H54 (cell line): ENCODE measurements at regions not wholly inside any gene's neighbourhood (a gene's known extent, or its start where the extent isn't known, plus 50 kb on each side); places are given as distances from the start of the nearest gene placed in this dataset.

ENCODE experiments used
- DNase-seq: peaks from one replicate; pipeline ENCODE4 v3.0.0; 2011; ENCODE audit warnings: low spot score, mixed read lengths; ENCODE audit not compliant: insufficient read length
- FAIRE-seq: peaks from 3 replicates; lab custom pipeline; 2011; peaks lifted over from hg19 to GRCh38; lab: Jason Lieb, UNC
- POLR2A ChIP-seq: IDR thresholded peaks from 2 replicates; pipeline ENCODE4 v1.6.1; 2011; ENCODE audit warnings: low read depth, mild to moderate bottlenecking, low read length

GRCh38 chr15:70170096-70170699 lies 72.5 kb upstream of the TLE3 start:
- FAIRE-seq (no peak), DNase-seq (no peak)
- TF ChIP-seq POLR2A, result no peak

DNA sequence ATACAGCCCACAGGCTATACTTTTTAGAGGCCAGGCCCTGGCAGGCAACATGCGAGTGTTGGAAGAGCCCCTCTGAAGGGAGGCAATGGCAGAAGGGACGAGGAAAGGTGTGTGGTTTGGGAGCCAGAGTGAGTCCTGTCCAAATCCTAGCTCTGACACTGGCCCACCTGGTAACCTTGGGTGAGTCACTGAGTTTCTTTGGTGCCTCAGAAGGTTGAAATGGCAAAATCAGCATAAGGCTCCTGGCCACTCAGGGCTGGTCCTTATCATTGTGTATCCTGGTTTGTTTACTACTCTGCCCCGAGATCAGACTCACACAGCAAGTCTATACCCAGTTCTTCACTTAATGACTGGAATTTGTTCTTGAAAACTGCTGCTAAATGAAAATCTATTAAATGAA lies 71.4 kb upstream of the TLE3 start:
- no peak for DNase-seq
- FAIRE-seq, result no peak
- no peak for TF ChIP-seq POLR2A

GRCh38 chr15:70167155-70167554 lies 69.4 kb upstream of the TLE3 start:
- FAIRE-seq (no peak), DNase-seq (no peak)
- TF ChIP-seq POLR2A, result no peak

DNA sequence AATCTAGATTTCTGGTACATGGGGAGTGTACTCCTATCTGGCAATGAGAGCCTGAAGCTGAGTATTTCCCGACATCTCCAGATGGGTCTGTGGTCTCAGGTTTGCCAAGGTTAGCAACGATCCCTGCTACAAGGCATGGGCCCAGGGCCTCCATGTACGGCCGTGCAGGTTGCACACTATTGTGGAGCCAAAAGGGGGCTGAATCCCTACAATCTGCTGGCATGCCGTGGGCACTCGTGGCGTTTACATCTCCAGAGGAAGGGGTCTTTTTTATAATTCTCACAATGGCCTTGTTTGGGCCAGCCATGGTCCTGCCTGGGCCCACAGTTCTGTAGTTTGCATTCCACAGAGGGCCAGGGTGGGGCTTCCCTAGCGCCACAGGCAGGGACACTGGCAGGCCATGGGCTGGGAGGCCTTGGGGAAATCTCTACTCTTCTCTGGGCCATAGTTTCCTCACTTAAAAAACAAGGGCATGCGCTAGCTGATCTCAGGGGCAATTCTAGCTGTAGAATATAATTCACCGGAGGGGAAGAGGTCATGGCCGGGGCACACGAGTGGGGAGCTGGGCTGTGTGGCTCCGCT lies 68.9 kb upstream of the TLE3 start:
- DNase-seq (no peak), FAIRE-seq (no peak)
- TF ChIP-seq POLR2A, result no peak

DNA sequence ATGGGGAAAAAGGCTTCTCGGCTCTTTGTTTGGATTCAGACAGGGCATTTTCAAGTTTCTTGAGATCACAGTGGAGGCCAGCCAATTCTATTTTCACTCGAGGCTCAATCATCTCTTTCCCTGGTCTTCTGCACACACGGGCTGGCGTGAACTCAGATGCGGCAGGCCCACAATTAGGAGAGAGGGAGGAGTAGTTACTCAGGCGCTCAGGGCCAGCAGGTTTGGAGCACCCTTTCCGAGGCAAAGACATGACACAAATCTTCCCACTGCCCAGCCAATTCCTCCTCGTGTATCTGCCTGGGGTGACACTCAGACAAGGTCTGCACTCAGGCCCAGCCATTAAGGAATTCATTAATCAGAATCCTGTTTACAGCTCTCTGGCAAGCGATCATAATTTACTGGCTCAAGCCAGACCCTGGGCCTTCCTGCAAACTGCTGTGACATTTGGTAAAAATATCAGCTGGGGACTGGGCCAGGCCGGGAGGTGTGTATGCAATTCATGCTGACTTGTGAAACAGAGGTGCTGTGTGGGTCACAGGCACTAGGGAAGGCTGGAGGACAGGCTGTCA lies 68.1 kb upstream of the TLE3 start:
- DNase-seq (no peak), FAIRE-seq (no peak)
- TF ChIP-seq POLR2A, result no peak

DNA sequence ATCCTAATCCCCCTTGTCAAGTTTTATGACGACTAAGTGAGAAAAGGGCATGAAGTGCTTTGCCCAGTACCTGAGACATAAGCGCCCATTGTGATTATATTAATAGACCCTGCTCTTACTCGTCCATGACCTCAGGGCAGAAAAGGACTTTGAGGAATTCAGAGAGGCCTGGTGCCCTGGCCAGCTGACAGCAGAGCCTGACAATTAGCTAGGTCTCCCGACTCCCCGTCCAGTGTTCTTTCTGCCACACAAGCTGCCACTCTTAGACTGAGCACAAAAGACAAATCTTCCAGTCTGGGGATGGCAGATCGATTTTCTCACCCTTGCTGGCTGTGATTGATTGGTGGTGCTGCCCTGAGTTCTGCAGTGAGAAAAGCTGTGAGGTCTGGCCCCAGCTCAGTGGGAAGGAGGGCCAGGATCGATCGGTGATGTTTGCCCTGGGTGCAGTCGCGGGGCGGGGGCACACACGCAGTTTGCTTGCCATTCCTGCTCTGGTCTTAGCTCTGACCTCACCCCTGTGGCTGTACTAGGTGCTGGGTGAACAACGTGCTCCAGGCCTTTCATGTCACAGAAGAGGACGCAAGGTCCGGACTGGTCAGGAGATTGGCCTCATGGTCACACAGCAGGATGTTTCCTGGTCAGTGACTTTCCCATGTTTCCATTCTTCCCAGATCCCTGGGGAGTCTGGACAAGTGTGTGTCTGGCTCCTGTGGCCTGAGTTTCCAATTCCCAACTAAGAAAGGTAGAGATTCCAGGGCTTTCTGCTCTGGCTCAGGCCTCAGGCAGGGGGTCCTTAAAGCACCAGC lies 67.4 kb upstream of the TLE3 start:
- TF ChIP-seq POLR2A, result no peak
- DNase-seq (no peak), FAIRE-seq (no peak)

DNA sequence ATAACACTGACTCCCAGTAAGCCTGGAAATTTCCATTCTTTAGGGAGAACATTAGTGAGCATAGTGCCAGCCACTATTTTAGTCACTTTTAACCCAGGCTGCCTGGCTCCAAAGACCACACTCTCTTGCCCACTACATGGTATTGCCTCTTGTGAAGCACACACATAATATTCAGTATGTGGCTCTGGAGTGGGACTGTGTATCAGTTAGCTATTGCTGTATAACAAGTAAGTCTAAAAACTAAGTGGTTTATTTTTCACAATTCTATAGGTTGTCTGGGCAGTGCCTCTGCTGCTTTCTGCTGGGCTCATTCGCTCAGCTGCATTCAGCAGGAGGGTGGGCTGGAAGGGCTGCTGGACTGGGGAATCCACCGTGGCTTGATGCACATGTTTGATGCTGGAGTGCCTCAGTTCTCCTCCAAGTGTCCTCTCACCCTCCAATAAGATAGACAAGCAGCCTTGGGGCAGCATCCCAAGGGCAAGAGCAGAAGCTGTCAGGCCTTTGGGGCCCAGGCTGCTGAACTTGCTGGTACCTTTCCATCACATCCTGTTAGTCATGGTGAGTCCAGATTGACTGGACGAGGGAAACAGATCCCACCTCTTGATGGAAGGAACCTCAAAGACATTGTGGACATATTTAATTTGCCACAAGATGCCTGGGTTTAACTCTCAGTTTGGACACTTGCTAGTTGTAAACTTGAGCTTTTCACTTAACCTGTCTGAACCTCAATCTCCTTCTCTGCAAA lies 66.6 kb upstream of the TLE3 start:
- no peak for TF ChIP-seq POLR2A
- DNase-seq (no peak), FAIRE-seq (no peak)

- TF ChIP-seq POLR2A, result no peak
- DNase-seq (no peak), FAIRE-seq (no peak)
Observed at GRCh38 chr15:70160803-70161565, 63.3 kb upstream of the TLE3 start.

GRCh38 chr15:70160267-70160666 lies 62.5 kb upstream of the TLE3 start:
- no peak for DNase-seq
- FAIRE-seq, result no peak
- TF ChIP-seq POLR2A, result no peak

DNA sequence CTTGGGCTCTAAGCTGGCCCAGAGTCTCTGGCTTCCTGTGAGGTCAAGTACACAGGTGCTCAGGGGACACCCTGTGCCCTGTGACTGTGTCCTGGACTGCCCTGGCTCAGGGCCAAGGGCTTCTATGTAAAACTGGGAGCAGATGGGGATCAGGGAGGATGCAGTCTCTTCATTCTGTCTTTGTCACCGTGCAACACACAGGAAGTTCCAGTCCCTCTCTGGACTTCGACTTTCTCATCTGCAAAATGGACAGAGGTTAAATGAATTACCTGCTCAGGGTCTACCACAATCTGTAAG lies 61.9 kb upstream of the TLE3 start:
- DNase-seq (no peak), FAIRE-seq (no peak)
- no peak for TF ChIP-seq POLR2A

GRCh38 chr15:70159001-70159712 lies 61.4 kb upstream of the TLE3 start:
- TF ChIP-seq POLR2A, result no peak
- no peak for FAIRE-seq
- DNase-seq, result no peak

DNA sequence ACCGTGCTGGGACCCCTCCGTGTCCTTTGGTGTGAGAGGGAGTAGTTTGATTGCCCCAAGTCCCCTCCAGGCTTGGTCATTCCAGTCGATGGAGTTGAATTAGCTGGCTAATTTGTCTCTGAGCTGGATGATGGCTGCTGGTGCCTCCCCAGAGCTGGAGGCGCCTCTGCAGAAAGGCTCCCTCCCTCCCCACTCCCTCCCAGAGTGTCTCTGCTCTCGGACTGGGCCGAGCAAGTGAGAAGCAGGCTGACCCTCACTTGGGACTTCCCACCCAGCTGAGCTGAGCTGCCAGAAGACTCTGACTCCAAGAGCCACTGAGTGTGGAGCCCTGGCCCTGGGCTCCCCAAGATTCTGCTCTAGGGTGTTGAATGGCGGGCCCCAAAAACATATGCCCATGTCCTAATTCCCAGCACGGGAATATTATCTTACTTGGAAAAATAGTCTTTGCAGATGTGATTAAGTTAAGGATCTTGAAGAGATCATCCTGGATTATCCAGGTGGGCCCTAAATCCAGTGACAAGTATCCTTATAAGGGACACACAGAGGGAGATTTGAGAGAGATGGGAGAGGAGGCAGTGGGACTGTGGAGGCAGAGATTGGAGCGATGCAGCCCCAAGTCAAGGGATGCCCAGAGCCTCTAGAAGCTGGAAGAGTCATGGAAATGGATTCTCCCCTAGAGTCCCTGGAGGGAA lies 60.7 kb upstream of the TLE3 start:
- FAIRE-seq (no peak), DNase-seq (no peak)
- no peak for TF ChIP-seq POLR2A

- DNase-seq, result peak; percentile 13
- no peak for FAIRE-seq
- no peak for TF ChIP-seq POLR2A
Observed at GRCh38 chr15:70156671-70157271, 59.1 kb upstream of the TLE3 start.
